ENCODE measurements at regions not wholly inside any gene's neighbourhood (a gene's known extent, or its start where the extent isn't known, plus 50 kb on each side); places are given as distances from the start of the nearest gene placed in this dataset.

DNA sequence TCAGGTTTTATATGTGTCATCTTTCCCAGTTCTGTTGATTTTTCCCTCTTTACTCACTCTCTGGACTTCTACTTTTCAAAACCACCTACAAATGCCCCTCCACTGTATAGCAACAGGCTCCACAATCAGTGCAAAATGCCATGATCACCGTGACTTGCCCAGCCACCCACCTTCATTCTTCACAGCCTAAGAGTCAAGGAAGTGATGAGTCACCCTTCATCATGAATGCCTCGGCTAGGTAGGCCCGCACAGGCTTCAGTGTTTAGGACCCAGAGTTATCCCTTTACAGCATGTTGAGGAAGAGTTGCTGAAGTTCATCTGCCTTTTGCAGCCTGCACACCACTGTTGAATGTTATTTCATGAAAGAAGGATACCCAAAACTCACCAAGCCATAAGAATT lies 158.6 kb downstream of the PMP22 start:
- 71 to 72% methylated on average over 3 of the region's 3 CpGs for WGBS, 2 donors
- H3K9me3 ChIP-seq, result no peaks in the 10 kb centered on the region
- ATAC-seq (no peak), FAIRE-seq (no peak), DNase-seq (no peak)
- no peaks in the 10 kb centered on the region for H3K36me3 ChIP-seq
- intact Hi-C loops (cut with DNase I), result no loop called here
- TF ChIP-seq, protein P1, sequence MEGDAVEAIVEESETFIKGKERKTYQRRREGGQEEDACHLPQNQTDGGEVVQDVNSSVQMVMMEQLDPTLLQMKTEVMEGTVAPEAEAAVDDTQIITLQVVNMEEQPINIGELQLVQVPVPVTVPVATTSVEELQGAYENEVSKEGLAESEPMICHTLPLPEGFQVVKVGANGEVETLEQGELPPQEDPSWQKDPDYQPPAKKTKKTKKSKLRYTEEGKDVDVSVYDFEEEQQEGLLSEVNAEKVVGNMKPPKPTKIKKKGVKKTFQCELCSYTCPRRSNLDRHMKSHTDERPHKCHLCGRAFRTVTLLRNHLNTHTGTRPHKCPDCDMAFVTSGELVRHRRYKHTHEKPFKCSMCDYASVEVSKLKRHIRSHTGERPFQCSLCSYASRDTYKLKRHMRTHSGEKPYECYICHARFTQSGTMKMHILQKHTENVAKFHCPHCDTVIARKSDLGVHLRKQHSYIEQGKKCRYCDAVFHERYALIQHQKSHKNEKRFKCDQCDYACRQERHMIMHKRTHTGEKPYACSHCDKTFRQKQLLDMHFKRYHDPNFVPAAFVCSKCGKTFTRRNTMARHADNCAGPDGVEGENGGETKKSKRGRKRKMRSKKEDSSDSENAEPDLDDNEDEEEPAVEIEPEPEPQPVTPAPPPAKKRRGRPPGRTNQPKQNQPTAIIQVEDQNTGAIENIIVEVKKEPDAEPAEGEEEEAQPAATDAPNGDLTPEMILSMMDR (IDR thresholded peaks at IDR 0.05), result no peak
- no peaks in the 10 kb centered on the region for H3K27me3 ChIP-seq
- no peak overlapping the region for H3K4me3 ChIP-seq
- H3K27ac ChIP-seq, result no peak overlapping the region
- no peaks in the 10 kb centered on the region for H3K4me1 ChIP-seq

DNA sequence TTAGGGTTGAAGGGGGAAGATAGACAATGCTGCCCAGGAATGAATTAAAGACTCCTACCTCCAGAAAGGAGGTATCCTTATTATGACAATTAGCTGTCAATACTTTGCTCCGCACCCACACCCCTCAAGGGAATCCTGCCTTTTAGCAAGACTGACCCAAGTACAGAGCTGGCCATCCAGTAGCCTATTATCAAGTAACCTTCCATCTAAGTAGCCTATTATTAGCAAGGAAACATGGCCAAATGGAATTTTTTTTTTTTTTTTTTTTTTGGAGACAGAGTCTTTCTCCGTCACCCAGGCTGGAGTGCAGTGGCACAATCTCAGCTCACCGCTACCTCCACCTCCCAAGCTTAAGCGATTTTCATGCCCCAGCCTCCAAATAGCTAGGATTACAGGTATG lies 161.3 kb downstream of the PMP22 start:
- Histone ChIP-seq H3K9me3 (no peaks in the 10 kb centered on the region), H3K4me3 (no peak overlapping the region), H3K27me3 (no peaks in the 10 kb centered on the region), H3K4me1 (no peaks in the 10 kb centered on the region), H3K27ac (no peak overlapping the region), H3K36me3 (no peaks in the 10 kb centered on the region)
- FAIRE-seq (no peak), DNase-seq (no peak), ATAC-seq (no peak)
- WGBS, 2 donors, result 84 to 86% methylated on average over 4 of the region's 4 CpGs
- TF ChIP-seq, protein P1 (IDR thresholded peaks at IDR 0.05), result no peak
- intact Hi-C loops (cut with DNase I), result no loop called here

DNA sequence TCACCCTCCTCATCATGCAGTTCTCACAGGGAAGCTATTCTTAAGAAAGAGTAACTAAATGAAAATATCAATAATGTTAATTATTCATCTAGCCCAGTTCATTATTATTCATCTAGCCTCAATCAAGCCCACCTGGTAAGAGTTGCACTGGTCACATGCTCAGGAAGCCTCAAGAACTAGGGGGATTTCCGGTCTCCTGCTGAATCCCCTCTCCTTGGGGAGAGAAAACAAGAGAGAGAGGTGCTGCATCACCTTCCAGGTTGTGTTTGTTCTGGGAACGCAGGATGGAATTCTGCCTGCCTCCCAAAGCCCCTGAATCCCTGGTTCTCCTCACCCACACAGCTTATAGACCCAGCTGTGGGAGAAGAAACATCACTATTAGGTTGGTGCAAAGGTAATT lies 164.0 kb downstream of the PMP22 start:
- intact Hi-C loops (cut with DNase I), result no loop called here
- no peak for DNase-seq
- no peaks in the 10 kb centered on the region for H3K4me1 ChIP-seq
- no peaks in the 10 kb centered on the region for H3K36me3 ChIP-seq
- WGBS, 2 donors, result 37 to 58% methylated on average over 2 of the region's 2 CpGs
- H3K27ac ChIP-seq, result no peak overlapping the region
- no peak for ATAC-seq
- TF ChIP-seq, protein P1 (IDR thresholded peaks at IDR 0.05), result no peak
- FAIRE-seq, result no peak
- H3K27me3 ChIP-seq, result no peaks in the 10 kb centered on the region
- H3K9me3 ChIP-seq, result no peaks in the 10 kb centered on the region
- no peak overlapping the region for H3K4me3 ChIP-seq

DNA sequence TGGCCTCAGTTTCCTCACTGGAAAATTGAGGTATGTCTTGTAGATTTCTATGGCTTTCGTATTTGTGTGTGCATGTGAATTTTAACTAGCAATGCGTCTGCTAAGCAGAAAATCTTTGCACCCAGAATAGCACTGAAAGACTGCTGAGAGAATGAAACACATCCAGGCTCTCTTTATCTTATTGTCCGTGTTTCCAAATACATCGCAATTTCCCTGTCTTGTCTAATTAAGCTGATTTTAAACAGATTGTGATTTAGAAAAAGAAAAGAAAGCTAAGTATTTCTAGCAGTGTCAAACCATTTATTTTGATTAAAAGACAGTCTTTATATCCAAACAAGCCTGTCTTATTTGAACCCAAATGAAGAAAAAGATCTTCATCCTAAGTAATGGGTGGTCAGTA lies 168.6 kb downstream of the PMP22 start:
- H3K27me3 ChIP-seq, result no peaks in the 10 kb centered on the region
- no peak overlapping the region for H3K4me3 ChIP-seq
- FAIRE-seq (no peak), DNase-seq (no peak), ATAC-seq (no peak)
- intact Hi-C loops (cut with DNase I), result no loop called here
- H3K4me1 ChIP-seq, result no peaks in the 10 kb centered on the region
- H3K27ac ChIP-seq, result no peak overlapping the region
- no peaks in the 10 kb centered on the region for H3K9me3 ChIP-seq
- H3K36me3 ChIP-seq, result no peaks in the 10 kb centered on the region
- TF ChIP-seq, protein P1 (IDR thresholded peaks at IDR 0.05), result no peak
- WGBS, 2 donors, result 75 to 77% methylated on average over 4 of the region's 4 CpGs

DNA sequence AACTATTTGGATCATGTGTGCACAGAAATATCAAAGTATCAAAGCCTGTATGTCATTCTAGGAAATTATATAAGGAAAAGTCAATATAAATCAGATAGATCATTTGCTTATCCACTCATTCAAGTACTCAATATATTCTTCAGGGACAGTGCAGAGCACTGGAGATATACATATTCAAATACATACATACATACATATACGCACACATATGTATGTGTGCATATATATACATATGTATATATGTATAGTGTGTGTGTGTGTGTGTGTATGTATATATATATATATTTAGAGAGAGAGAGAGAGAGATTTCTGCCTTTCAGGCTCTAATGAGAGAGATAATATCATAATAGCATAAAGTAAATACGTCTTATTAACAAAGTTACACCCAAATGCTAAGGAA lies 169.2 kb downstream of the PMP22 start:
- Histone ChIP-seq H3K4me3 (no peak overlapping the region), H3K9me3 (no peaks in the 10 kb centered on the region), H3K27me3 (no peaks in the 10 kb centered on the region), H3K36me3 (no peaks in the 10 kb centered on the region), H3K27ac (no peak overlapping the region), H3K4me1 (no peaks in the 10 kb centered on the region)
- WGBS, 2 donors, result 83 to 86% methylated on average over 2 of the region's 2 CpGs
- TF ChIP-seq, protein P1 (IDR thresholded peaks at IDR 0.05), result no peak
- ATAC-seq (no peak), DNase-seq (no peak), FAIRE-seq (no peak)
- intact Hi-C loops (cut with DNase I), result no loop called here
